ENCODE measurements at regions not wholly inside any gene's neighbourhood (a gene's known extent, or its start where the extent isn't known, plus 50 kb on each side); places are given as distances from the start of the nearest gene placed in this dataset.

GRCh38 chr11:29243616-29244015 lies 773.2 kb downstream of the KCNA4 start:
- TF ChIP-seq REST (IDR thresholded peaks at IDR 0.05; ENCODE audit: insufficient read depth in 1 of 2, low read depth in 2 of 2, low read length in 1 of 2) (no peak), CTCF (IDR thresholded peaks at IDR 0.05) (no peak), POLR2AphosphoS5 (IDR thresholded peaks at IDR 0.05; ENCODE audit: low read depth, low read length) (no peak)
